ENCODE measurements at regions not wholly inside any gene's neighbourhood (a gene's known extent, or its start where the extent isn't known, plus 50 kb on each side); places are given as distances from the start of the nearest gene placed in this dataset.

GRCh38 chr16:85319208-85319983, 207.1 kb upstream of the CIBAR2 start:
- TF ChIP-seq POLR2A (IDR thresholded peaks at IDR 0.05) = no peak
- TF ChIP-seq, protein P1, sequence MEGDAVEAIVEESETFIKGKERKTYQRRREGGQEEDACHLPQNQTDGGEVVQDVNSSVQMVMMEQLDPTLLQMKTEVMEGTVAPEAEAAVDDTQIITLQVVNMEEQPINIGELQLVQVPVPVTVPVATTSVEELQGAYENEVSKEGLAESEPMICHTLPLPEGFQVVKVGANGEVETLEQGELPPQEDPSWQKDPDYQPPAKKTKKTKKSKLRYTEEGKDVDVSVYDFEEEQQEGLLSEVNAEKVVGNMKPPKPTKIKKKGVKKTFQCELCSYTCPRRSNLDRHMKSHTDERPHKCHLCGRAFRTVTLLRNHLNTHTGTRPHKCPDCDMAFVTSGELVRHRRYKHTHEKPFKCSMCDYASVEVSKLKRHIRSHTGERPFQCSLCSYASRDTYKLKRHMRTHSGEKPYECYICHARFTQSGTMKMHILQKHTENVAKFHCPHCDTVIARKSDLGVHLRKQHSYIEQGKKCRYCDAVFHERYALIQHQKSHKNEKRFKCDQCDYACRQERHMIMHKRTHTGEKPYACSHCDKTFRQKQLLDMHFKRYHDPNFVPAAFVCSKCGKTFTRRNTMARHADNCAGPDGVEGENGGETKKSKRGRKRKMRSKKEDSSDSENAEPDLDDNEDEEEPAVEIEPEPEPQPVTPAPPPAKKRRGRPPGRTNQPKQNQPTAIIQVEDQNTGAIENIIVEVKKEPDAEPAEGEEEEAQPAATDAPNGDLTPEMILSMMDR (IDR thresholded peaks at IDR 0.05) = no peak

Data from thyroid gland (tissue), 4 donors.